ENCODE measurements at regions not wholly inside any gene's neighbourhood (a gene's known extent, or its start where the extent isn't known, plus 50 kb on each side); places are given as distances from the start of the nearest gene placed in this dataset.

DNA sequence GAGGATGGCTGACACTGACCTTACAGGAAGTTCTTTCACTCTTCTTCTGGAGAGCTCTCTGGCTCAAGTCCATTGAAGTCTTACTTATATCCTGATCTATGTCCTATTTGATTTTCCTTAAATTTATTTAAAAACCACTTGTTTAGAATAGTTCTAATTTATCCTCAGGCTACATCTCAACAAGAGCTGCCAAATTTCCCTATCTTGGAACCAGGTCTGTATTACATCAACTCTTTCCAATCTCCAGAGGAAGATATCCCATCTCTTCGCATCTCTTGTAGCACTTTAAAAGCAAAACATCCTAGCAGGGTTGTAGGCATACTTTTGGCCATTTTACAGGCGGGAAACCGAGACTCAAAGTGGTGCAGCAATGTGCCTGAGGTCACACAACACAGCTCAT lies 290.5 kb upstream of the TEX13C start:
- Histone ChIP-seq H3K14ac (ENCODE audit: insufficient read length) (no peak overlapping the region), H4K8ac (ENCODE audit: extremely low read depth, insufficient read depth, low read length) (no peak overlapping the region), H4K20me1 (replicated peaks in 1 of 2; ENCODE audit: control insufficient read depth in 1 of 2, insufficient read depth in 2 of 2, low read length in 2 of 2) (no peaks in the 10 kb centered on the region), H2BK20ac (ENCODE audit: low read length) (no peak overlapping the region), H3K4ac (replicated peaks; ENCODE audit: insufficient read length, low read depth, low read length) (no peak overlapping the region), H2BK5ac (ENCODE audit: low read depth, low read length) (no peak overlapping the region), H2AK5ac (ENCODE audit: low read depth, low read length) (no peak overlapping the region), H3K23ac (ENCODE audit: insufficient read length) (no peak overlapping the region), H3K9ac (replicated peaks in 1 of 4; ENCODE audit: extremely low read depth in 1 of 4, low read depth in 3 of 4, low read length in 3 of 4) (no peak overlapping the region), H2BK12ac (ENCODE audit: low read depth, low read length) (no peak overlapping the region), H3K79me1 (ENCODE audit: low read depth, low read length) (no peaks in the 10 kb centered on the region), H3K4me1 (replicated peaks in 1 of 4; ENCODE audit: control insufficient read depth in 3 of 4, insufficient read depth in 4 of 4, low read length in 3 of 4) (no peaks in the 10 kb centered on the region), H2BK120ac (replicated peaks; ENCODE audit: low read depth, low read length) (no peak overlapping the region), H3K27me3 (replicated peaks in 1 of 4; ENCODE audit: control insufficient read depth in 3 of 4, extremely low read depth in 1 of 4, insufficient read depth in 3 of 4, low read length in 3 of 4) (no peaks in the 10 kb centered on the region), H3K79me2 (ENCODE audit: control insufficient read depth in 1 of 2, insufficient read depth in 2 of 2, low read length in 2 of 2) (no peaks in the 10 kb centered on the region), H3K27ac (ENCODE audit: low read depth, low read length) (no peak overlapping the region), H3K23me2 (ENCODE audit: low read depth, low read length) (no peaks in the 10 kb centered on the region), H4K5ac (ENCODE audit: insufficient read length, low read depth, low read length) (no peak overlapping the region), H3K36me3 (ENCODE audit: control insufficient read depth in 2 of 4, insufficient read depth in 4 of 4, low read length in 3 of 4) (no peaks in the 10 kb centered on the region), H2BK15ac (ENCODE audit: low read length) (no peak overlapping the region), H3K56ac (replicated peaks; ENCODE audit: insufficient read length, low read depth, low read length) (no peak overlapping the region), H3K9me3 (ENCODE audit: insufficient read depth in 2 of 2, low read depth in 1 of 2, low read length in 1 of 2) (no peaks in the 10 kb centered on the region), H4K91ac (replicated peaks; ENCODE audit: insufficient read length, low read length) (no peak overlapping the region), H3K4me2 (ENCODE audit: insufficient read depth in 1 of 2, low read depth in 2 of 2, low read length in 2 of 2) (no peak overlapping the region), H3K4me3 (ENCODE audit: extremely low read depth in 1 of 4, insufficient read depth in 2 of 4, low read depth in 3 of 4, low read length in 4 of 4) (no peak overlapping the region), H3K18ac (ENCODE audit: extremely low read depth, low read length) (no peak overlapping the region), H2AFZ (ENCODE audit: low read length) (no peak overlapping the region)
- POLR2A ChIA-PET (ENCODE audit: partially characterized antibody) = no interaction called here
- CTCF ChIA-PET (ENCODE audit: partially characterized antibody) = no interaction called here
- no peak for DNase-seq (ENCODE audit: low read depth in 1 of 2, low spot score in 2 of 2)
- WGBS, 2 experiments (ENCODE audit: extremely low coverage in 1 of 2, insufficient coverage in 1 of 2, insufficient read length in 1 of 2, insufficient replicate concordance in 2 of 2, low coverage in 1 of 2, low lambda C conversion rate in 2 of 2, missing lambda C conversion rate in 1 of 2) = 90% methylated on average over 3 of the region's 3 CpGs; no CpG with 5 or more reads in 1 of the 2 experiments
- no peak for FAIRE-seq
- TF ChIP-seq CHD1 (IDR thresholded peaks at IDR 0.05; ENCODE audit: low read depth, low read length) = no peak
- no peak for TF ChIP-seq KDM4A (IDR thresholded peaks at IDR 0.05; ENCODE audit: low read depth, low read length, severe bottlenecking)
- no peak for TF ChIP-seq TEAD4 (IDR thresholded peaks at IDR 0.05; ENCODE audit: low read depth, low read length)
- TF ChIP-seq SIN3A (conservative IDR thresholded peaks at IDR 0.05 in 1 of 2, IDR thresholded peaks at IDR 0.05 in 1 of 2; ENCODE audit: low read depth in 1 of 2, low read length in 2 of 2) = no peak
- no peak for TF ChIP-seq SP2 (IDR thresholded peaks at IDR 0.05; ENCODE audit: low read length)
- no peak for TF ChIP-seq TBP (IDR thresholded peaks at IDR 0.05; ENCODE audit: low read depth, low read length)
- no peak for TF ChIP-seq POU5F1 (IDR thresholded peaks at IDR 0.05; ENCODE audit: low read depth, low read length)
- TF ChIP-seq CBX5 (IDR thresholded peaks at IDR 0.05; ENCODE audit: low read depth, low read length) = no peak
- TF ChIP-seq NRF1 (IDR thresholded peaks at IDR 0.05; ENCODE audit: low read depth, low read length) = no peak
- TF ChIP-seq BACH1 (IDR thresholded peaks at IDR 0.05; ENCODE audit: low read length) = no peak
- no peak for TF ChIP-seq FOSL1 (IDR thresholded peaks at IDR 0.05; ENCODE audit: insufficient read depth, low read depth, low read length)
- TF ChIP-seq TAF7 (optimal IDR thresholded peaks at IDR 0.05; ENCODE audit: borderline replicate concordance, low read depth, low read length) = no peak
- TF ChIP-seq, protein P1, sequence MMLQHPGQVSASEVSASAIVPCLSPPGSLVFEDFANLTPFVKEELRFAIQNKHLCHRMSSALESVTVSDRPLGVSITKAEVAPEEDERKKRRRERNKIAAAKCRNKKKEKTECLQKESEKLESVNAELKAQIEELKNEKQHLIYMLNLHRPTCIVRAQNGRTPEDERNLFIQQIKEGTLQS (IDR thresholded peaks at IDR 0.05; ENCODE audit: insufficient read depth, low read depth, low read length) = no peak
- no peak for TF ChIP-seq RXRA (IDR thresholded peaks at IDR 0.05; ENCODE audit: insufficient read depth, low read depth, low read length)
- no peak for TF ChIP-seq CREB1 (IDR thresholded peaks at IDR 0.05)
- TF ChIP-seq GTF2F1 (IDR thresholded peaks at IDR 0.05; ENCODE audit: borderline replicate concordance, low read depth, low read length) = no peak

Measured in H1 (cell line).